ENCODE measurements at regions not wholly inside any gene's neighbourhood (a gene's known extent, or its start where the extent isn't known, plus 50 kb on each side); places are given as distances from the start of the nearest gene placed in this dataset.

GRCh38 chr5:27103486-27103885, 65.1 kb upstream of the CDH9 start:
- TF ChIP-seq, protein P1, sequence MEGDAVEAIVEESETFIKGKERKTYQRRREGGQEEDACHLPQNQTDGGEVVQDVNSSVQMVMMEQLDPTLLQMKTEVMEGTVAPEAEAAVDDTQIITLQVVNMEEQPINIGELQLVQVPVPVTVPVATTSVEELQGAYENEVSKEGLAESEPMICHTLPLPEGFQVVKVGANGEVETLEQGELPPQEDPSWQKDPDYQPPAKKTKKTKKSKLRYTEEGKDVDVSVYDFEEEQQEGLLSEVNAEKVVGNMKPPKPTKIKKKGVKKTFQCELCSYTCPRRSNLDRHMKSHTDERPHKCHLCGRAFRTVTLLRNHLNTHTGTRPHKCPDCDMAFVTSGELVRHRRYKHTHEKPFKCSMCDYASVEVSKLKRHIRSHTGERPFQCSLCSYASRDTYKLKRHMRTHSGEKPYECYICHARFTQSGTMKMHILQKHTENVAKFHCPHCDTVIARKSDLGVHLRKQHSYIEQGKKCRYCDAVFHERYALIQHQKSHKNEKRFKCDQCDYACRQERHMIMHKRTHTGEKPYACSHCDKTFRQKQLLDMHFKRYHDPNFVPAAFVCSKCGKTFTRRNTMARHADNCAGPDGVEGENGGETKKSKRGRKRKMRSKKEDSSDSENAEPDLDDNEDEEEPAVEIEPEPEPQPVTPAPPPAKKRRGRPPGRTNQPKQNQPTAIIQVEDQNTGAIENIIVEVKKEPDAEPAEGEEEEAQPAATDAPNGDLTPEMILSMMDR (IDR thresholded peaks at IDR 0.05; ENCODE audit: insufficient read depth, low read length): no peak
- TF ChIP-seq REST (IDR thresholded peaks at IDR 0.05; ENCODE audit: insufficient replicate concordance, low read depth): no peak
- no peak for TF ChIP-seq POLR2AphosphoS5 (IDR thresholded peaks at IDR 0.05; ENCODE audit: low read depth)

Data from HL-60 (cell line).